GM13976 (cell line): ENCODE measurements at regions not wholly inside any gene's neighbourhood (a gene's known extent, or its start where the extent isn't known, plus 50 kb on each side); places are given as distances from the start of the nearest gene placed in this dataset.
A peak's percentile ranks its signal among the peaks of the same experiment; 100 is the strongest.
"Not testable (repeated sequence)": the region's sequence is repeated elsewhere in the genome, so short reads cannot be mapped to it uniquely, and the experiment has no call there.

Experiments used
- DNase-seq: peaks from one replicate; pipeline ENCODE4 v3.0.0; 2012; ENCODE audit warnings: low spot score
- CTCF ChIP-seq: IDR thresholded peaks from 2 replicates; pipeline ENCODE4 v1.5.1; 2012; ENCODE audit warnings: borderline replicate concordance, mild to moderate bottlenecking; ENCODE audit not compliant: insufficient read depth; ENCODE audit errors: extremely low read depth, missing control alignments, control extremely low read depth
- in situ Hi-C: fragments of 300-500 bp; cut with MboI; formaldehyde crosslinking; loops from one replicate; pipeline ENCODE4 v1.12.0; 2022; ENCODE audit warnings: low sequenced_read_pairs, mixed read lengths, inconsistent platforms; ENCODE audit not compliant: unreplicated experiment

DNA sequence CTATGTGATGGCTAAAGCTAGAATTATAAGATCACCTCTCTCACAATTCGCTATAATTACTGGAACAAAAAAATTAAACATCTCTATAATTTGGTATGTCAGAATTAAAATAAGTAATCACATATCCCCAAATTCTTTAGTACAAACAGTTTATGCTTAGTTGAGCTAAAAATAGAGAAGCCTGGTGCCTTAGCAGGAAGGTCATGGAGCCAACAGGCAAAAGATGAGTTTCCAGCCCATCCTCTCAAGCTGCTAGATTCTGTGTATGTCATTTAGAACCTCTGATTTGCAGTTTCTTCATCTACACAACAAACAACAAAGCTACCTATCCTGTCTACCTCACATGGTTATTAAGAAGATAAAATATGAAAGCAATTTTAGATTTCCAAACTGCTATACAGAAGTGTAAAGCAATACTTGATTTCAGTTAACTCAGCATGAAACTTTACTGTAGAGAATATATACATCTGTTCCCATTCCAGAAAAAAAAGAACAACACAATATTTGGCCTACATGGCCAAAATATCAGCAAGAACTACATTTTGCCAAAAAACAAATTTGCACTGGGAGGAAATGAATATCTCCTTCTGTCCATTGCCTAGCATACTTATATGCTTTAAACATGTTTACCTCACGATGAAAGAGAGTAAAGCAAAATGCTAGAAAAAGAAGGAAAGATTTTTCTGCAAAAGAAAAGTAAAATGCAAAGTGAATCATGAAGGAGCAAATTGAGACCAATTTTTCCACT is 294.0 kb upstream of the MIR17HG start:
- in situ Hi-C loops, result no loop called here
- DNase-seq, result no peak
- TF ChIP-seq CTCF, result no peak

GRCh38 chr13:91054902-91055301 is 292.6 kb upstream of the MIR17HG start:
- TF ChIP-seq CTCF, result no peak
- in situ Hi-C loops, result no loop called here
- no peak for DNase-seq

- DNase-seq, result peak; percentile 7
- in situ Hi-C loops, result no loop called here
- no peak for TF ChIP-seq CTCF
Observed at GRCh38 chr13:91056746-91057145, 290.7 kb upstream of the MIR17HG start.

- in situ Hi-C loops, DNase-seq: not testable (repeated sequence)
Observed at GRCh38 chr13:91057507-91057906, 290.0 kb upstream of the MIR17HG start.

GRCh38 chr13:91058066-91058465 is 289.4 kb upstream of the MIR17HG start:
- no peak for DNase-seq
- in situ Hi-C loops, result no loop called here
- no peak for TF ChIP-seq CTCF

- DNase-seq, result no peak
- no peak for TF ChIP-seq CTCF
Observed at GRCh38 chr13:91058919-91059318, 288.6 kb upstream of the MIR17HG start.

GRCh38 chr13:91066745-91067144 is 280.7 kb upstream of the MIR17HG start:
- no peak for DNase-seq
- no peak for TF ChIP-seq CTCF
- in situ Hi-C loops, result no loop called here

More at GRCh38 chr13:91058919-91059318, 288.6 kb upstream of the MIR17HG start:
- in situ Hi-C loops, result no loop called here
